ENCODE measurements at regions not wholly inside any gene's neighbourhood (a gene's known extent, or its start where the extent isn't known, plus 50 kb on each side); places are given as distances from the start of the nearest gene placed in this dataset.
A peak's percentile ranks its signal among the peaks of the same experiment; 100 is the strongest.

- TF ChIP-seq, protein P1, sequence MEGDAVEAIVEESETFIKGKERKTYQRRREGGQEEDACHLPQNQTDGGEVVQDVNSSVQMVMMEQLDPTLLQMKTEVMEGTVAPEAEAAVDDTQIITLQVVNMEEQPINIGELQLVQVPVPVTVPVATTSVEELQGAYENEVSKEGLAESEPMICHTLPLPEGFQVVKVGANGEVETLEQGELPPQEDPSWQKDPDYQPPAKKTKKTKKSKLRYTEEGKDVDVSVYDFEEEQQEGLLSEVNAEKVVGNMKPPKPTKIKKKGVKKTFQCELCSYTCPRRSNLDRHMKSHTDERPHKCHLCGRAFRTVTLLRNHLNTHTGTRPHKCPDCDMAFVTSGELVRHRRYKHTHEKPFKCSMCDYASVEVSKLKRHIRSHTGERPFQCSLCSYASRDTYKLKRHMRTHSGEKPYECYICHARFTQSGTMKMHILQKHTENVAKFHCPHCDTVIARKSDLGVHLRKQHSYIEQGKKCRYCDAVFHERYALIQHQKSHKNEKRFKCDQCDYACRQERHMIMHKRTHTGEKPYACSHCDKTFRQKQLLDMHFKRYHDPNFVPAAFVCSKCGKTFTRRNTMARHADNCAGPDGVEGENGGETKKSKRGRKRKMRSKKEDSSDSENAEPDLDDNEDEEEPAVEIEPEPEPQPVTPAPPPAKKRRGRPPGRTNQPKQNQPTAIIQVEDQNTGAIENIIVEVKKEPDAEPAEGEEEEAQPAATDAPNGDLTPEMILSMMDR (IDR thresholded peaks at IDR 0.05) = no peak
Measured at GRCh38 chrX:82912382-82912781, 595.7 kb upstream of the POU3F4 start.

- TF ChIP-seq, protein P1 (IDR thresholded peaks at IDR 0.05) = no peak
Measured at GRCh38 chrX:82934980-82935379, 573.1 kb upstream of the POU3F4 start.

- TF ChIP-seq, protein P1 (IDR thresholded peaks at IDR 0.05) = no peak; the same call in 1 of the 2 replicates
Measured at GRCh38 chrX:82945332-82945731, 562.8 kb upstream of the POU3F4 start.

GRCh38 chrX:82961129-82961528 is 547.0 kb upstream of the POU3F4 start:
- TF ChIP-seq, protein P1 (IDR thresholded peaks at IDR 0.05) = 0 out of 2 replicates have a peak, but pooled peaks have one; percentile 19

DNA sequence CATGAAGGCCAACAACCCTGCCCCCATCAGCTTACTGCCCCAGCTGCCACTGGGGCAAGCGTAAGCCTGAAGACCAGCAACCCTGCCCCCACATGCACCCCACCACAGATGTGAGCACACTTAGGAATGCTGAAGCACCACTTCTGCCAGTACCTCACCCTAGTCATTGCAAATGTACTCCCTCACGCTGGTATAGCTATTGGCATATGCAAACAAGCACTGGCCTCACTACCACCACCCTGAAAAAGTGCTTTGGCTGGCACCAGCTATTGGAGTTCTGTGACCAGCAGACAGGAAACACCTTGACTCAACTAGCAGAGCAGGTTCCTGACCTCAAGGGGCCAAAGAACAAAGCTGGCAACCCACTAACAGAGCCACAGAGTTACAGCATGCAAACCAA is 534.4 kb upstream of the POU3F4 start:
- TF ChIP-seq, protein P1 (IDR thresholded peaks at IDR 0.05) = no peak

- TF ChIP-seq, protein P1 (IDR thresholded peaks at IDR 0.05) = no peak
Measured at GRCh38 chrX:82998163-82998562, 509.9 kb upstream of the POU3F4 start.

DNA sequence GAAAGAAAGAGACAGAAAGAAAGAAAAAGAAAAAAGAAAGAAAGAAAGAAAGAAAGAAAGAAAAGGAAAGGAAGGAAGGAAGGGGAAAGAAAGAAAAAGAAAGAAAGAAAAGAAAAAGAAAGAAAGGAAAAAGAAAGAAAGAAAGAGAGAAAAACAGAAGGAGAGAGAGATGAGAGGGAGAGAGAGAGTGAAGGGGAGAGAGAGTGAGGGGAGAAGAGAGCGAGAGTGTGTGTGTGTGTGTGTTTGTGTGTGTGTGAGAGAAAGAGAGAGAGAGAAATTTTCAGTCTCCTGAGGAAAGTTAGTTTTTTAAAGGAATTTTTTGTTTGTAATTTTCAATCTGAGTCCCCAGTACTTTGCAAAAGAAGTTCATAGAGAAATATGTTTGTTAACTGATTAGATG is 504.1 kb upstream of the POU3F4 start:
- TF ChIP-seq, protein P1 (IDR thresholded peaks at IDR 0.05) = no peak

DNA sequence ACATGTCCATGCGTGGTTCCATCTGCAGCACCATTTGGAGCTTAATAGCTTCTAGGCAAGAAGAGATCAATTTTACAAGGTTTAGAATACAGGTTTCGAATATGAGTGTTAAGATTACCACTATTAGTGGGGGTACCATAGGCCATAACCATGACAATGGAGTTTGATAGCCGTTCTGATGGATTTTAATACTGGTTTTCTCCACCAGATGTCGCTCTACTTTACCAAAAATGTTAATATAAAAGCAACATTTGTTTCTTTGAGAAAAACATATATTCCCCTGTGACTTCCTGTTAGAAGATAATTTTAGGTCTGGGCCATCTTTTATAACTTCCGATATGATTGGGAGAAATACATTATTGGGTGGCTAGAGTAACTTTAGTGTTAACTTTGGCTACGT is 499.7 kb upstream of the POU3F4 start:
- TF ChIP-seq, protein P1 (IDR thresholded peaks at IDR 0.05) = peak; percentile 50

Measured in LNCAP (cell line).